22Rv1 (cell line): ENCODE measurements at regions not wholly inside any gene's neighbourhood (a gene's known extent, or its start where the extent isn't known, plus 50 kb on each side); places are given as distances from the start of the nearest gene placed in this dataset.

Experiments
- H3K27ac ChIP-seq: fragments of 450-650 bp; 2 replicates; pipeline ENCODE4 v1.5.1; 2017
- CTCF ChIP-seq: fragments of 450-650 bp; IDR thresholded peaks from 2 replicates; pipeline ENCODE4 v1.5.1; 2017; ENCODE audit warnings: mild to moderate bottlenecking
- ZFX ChIP-seq: fragments of 450-650 bp; IDR thresholded peaks from 2 replicates; pipeline ENCODE4 v1.6.1; 2017; ENCODE audit warnings: antibody characterized with exemption, borderline replicate concordance

DNA sequence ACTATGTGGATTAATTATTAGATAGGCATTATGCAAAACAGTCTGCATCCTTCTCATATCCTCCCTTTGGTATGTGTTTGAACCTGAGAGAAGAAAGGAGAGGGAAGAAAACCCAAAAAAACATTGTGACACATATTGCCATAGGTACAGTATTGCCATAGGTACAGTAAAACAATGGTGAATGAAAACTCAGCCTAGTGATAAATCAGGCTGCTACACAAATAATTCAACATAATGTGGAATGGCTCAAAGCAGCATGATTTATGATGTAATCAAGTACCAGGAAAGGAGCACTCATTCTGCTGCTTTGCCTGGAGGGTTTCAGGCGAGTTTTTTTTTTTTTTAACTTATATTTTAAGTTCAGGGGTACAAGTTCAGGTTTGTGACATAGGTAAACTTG is 213.9 kb upstream of the LYPLAL1 start:
- TF ChIP-seq ZFX (no peak), CTCF (no peak)
- no peak overlapping the region for H3K27ac ChIP-seq

GRCh38 chr1:218964471-218965185 is 209.1 kb upstream of the LYPLAL1 start:
- no peak overlapping the region for H3K27ac ChIP-seq
- TF ChIP-seq CTCF (no peak), ZFX (no peak)

DNA sequence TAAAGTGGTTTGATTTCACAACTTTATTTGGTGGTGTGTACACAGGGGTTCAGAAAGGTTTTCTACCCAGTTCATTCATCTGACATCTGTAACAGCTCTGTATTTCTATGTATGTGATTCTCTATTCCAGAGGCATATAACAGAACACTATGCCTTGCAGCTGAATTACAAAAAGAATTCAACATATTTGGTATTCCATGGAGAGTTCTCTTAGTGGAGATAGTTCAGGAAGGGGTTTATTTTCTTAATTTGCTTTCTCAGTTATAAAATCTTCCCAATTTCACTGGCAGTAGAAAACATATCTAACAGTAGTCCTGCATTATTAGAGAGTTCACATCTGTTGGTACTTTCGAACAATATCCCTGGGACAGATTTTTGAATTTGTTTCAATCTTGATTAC is 207.9 kb upstream of the LYPLAL1 start:
- no peak overlapping the region for H3K27ac ChIP-seq
- no peak for TF ChIP-seq ZFX
- TF ChIP-seq CTCF = no peak

GRCh38 chr1:218967254-218967653 is 206.4 kb upstream of the LYPLAL1 start:
- no peak for TF ChIP-seq ZFX
- TF ChIP-seq CTCF = no peak
- no peak overlapping the region for H3K27ac ChIP-seq

- no peak for TF ChIP-seq CTCF
- no peak for TF ChIP-seq ZFX
- no peak overlapping the region for H3K27ac ChIP-seq
Observed at GRCh38 chr1:218967836-218968235, 205.8 kb upstream of the LYPLAL1 start.

DNA sequence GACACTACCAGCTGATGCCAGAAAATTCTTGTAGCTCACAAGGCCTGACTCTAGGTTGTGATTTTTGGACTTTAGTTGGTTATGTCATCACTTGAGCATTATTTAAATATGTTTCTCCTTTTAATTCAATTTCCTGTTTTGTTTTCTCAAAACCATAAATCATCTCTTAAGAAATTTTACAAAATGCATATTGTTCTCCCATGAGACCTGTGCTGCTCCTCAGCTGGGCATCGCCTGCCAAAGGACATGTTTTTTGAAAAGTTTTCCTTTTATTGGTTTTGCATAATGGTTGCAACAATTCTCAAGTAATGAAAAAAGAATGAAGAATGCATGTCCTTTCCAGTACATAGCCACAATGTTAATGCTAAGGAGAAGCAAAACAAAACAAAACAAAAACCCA is 204.7 kb upstream of the LYPLAL1 start:
- H3K27ac ChIP-seq = no peak overlapping the region
- no peak for TF ChIP-seq ZFX
- TF ChIP-seq CTCF = no peak

DNA sequence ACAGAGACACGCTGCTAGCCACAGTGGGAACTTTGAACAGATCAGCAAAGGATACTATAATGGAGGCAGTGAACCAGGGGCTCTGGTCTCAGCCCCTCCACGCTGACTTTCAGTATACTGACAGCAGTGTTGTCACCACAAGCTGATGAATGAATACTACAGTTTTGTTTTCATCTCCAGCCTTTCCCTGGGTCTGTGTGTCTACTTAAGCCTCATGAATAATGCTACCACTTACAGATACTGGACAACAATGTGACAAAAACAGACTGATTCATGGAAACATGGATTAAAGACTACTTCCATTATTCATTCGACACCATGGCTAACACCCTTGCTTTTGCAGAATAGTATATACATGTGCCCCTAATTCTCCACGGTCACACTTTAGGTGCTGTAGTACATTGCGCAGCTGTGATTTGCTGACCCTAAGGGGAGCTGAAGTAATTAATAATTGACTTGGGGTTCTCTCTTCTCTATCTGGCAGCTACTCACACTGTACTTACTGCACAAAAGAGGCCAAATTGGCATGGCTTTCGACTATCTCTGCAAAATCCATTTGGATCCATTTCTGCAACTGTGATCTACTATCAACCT is 203.2 kb upstream of the LYPLAL1 start:
- TF ChIP-seq ZFX (no peak), CTCF (no peak)
- H3K27ac ChIP-seq = no peak overlapping the region
